Stimulated activated naive CD8-positive, alpha-beta T cell treated with anti-CD3 and anti-CD28 coated beads, Interleukin-15, Interleukin-2, amounts not matched to agents 100 ng/mL and 50 ng/mL, for 24 hours (primary cell): ENCODE measurements at regions not wholly inside any gene's neighbourhood (a gene's known extent, or its start where the extent isn't known, plus 50 kb on each side); places are given as distances from the start of the nearest gene placed in this dataset.
"Not testable (repeated sequence)": the region's sequence is repeated elsewhere in the genome, so short reads cannot be mapped to it uniquely, and the experiment has no call there.

ENCODE experiments used
- H3K27ac Mint-ChIP-seq: one replicate; pipeline ENCODE4 v1.8.0; 2021; ENCODE audit warnings: mild to moderate bottlenecking, mixed read lengths
- H3K27me3 Mint-ChIP-seq: one replicate; pipeline ENCODE4 v1.8.0; 2021; ENCODE audit warnings: mixed read lengths
- H3K36me3 Mint-ChIP-seq: one replicate; pipeline ENCODE4 v1.8.0; 2021; ENCODE audit warnings: low read depth, mixed read lengths
- H3K4me1 Mint-ChIP-seq: one replicate; pipeline ENCODE4 v1.8.0; 2021; ENCODE audit warnings: low read depth, mixed read lengths
- H3K4me3 Mint-ChIP-seq: one replicate; pipeline ENCODE4 v1.8.0; 2021; ENCODE audit warnings: mild to moderate bottlenecking, mixed read lengths
- H3K9me3 Mint-ChIP-seq: one replicate; pipeline ENCODE4 v1.8.0; 2021; ENCODE audit warnings: mixed read lengths

- no peak overlapping the region for H3K4me3 Mint-ChIP-seq
- no peaks in the 10 kb centered on the region for H3K36me3 Mint-ChIP-seq
- H3K4me1 Mint-ChIP-seq: no peaks in the 10 kb centered on the region
- no peaks in the 10 kb centered on the region for H3K27me3 Mint-ChIP-seq
- H3K9me3 Mint-ChIP-seq: no peaks in the 10 kb centered on the region
- no peak overlapping the region for H3K27ac Mint-ChIP-seq
These were observed 539.3 kb downstream of the NR2F2 start for GRCh38 chr15:96869790-96870189.

- Mint-ChIP-seq H3K27me3 (no peaks in the 10 kb centered on the region), H3K4me1 (no peaks in the 10 kb centered on the region), H3K9me3 (no peaks in the 10 kb centered on the region), H3K36me3 (no peaks in the 10 kb centered on the region), H3K27ac (no peak overlapping the region), H3K4me3 (no peak overlapping the region)
These were observed 540.1 kb downstream of the NR2F2 start for GRCh38 chr15:96870580-96870979.

GRCh38 chr15:96877442-96877841 is 546.9 kb downstream of the NR2F2 start:
- not testable (repeated sequence) for H3K9me3 Mint-ChIP-seq, H3K4me1 Mint-ChIP-seq, H3K27me3 Mint-ChIP-seq, H3K4me3 Mint-ChIP-seq, H3K36me3 Mint-ChIP-seq, H3K27ac Mint-ChIP-seq

- H3K27ac Mint-ChIP-seq: no peak overlapping the region
- no peak overlapping the region for H3K4me3 Mint-ChIP-seq
- H3K27me3 Mint-ChIP-seq: no peaks in the 10 kb centered on the region
- no peaks in the 10 kb centered on the region for H3K4me1 Mint-ChIP-seq
- H3K36me3 Mint-ChIP-seq: no peaks in the 10 kb centered on the region
- no peaks in the 10 kb centered on the region for H3K9me3 Mint-ChIP-seq
These were observed 547.6 kb downstream of the NR2F2 start for GRCh38 chr15:96878129-96878528.

- Mint-ChIP-seq H3K9me3 (peaks cover 6% of the 10 kb centered on the region), H3K4me1 (no peaks in the 10 kb centered on the region), H3K36me3 (no peaks in the 10 kb centered on the region), H3K4me3 (no peak overlapping the region), H3K27me3 (no peaks in the 10 kb centered on the region), H3K27ac (no peak overlapping the region)
These were observed 551.7 kb downstream of the NR2F2 start for GRCh38 chr15:96882121-96882772.

- Mint-ChIP-seq H3K9me3 (peaks cover 6% of the 10 kb centered on the region), H3K27me3 (no peaks in the 10 kb centered on the region), H3K4me1 (peaks cover 7% of the 10 kb centered on the region), H3K36me3 (no peaks in the 10 kb centered on the region), H3K4me3 (no peak overlapping the region), H3K27ac (no peak overlapping the region)
These were observed 557.2 kb downstream of the NR2F2 start for GRCh38 chr15:96887730-96888129.

GRCh38 chr15:96888764-96889163 is 558.3 kb downstream of the NR2F2 start:
- H3K27me3 Mint-ChIP-seq: no peaks in the 10 kb centered on the region
- H3K27ac Mint-ChIP-seq: no peak overlapping the region
- H3K4me1 Mint-ChIP-seq: peaks cover 7% of the 10 kb centered on the region
- H3K9me3 Mint-ChIP-seq: peaks cover 6% of the 10 kb centered on the region
- no peaks in the 10 kb centered on the region for H3K36me3 Mint-ChIP-seq
- no peak overlapping the region for H3K4me3 Mint-ChIP-seq

GRCh38 chr15:96889734-96890480 is 559.4 kb downstream of the NR2F2 start:
- peaks cover 7% of the 10 kb centered on the region for H3K4me1 Mint-ChIP-seq
- no peaks in the 10 kb centered on the region for H3K36me3 Mint-ChIP-seq
- H3K4me3 Mint-ChIP-seq: peak overlapping the region; percentile 72
- H3K27me3 Mint-ChIP-seq: no peaks in the 10 kb centered on the region
- H3K9me3 Mint-ChIP-seq: peaks cover 6% of the 10 kb centered on the region
- peak overlapping the region; percentile 26 for H3K27ac Mint-ChIP-seq

GRCh38 chr15:96891046-96891445 is 560.5 kb downstream of the NR2F2 start:
- H3K4me3 Mint-ChIP-seq: peak overlapping the region; percentile 11
- H3K9me3 Mint-ChIP-seq: peaks cover 6% of the 10 kb centered on the region
- H3K27me3 Mint-ChIP-seq: peaks cover 2% of the 10 kb centered on the region
- peaks cover 7% of the 10 kb centered on the region for H3K4me1 Mint-ChIP-seq
- H3K36me3 Mint-ChIP-seq: no peaks in the 10 kb centered on the region
- no peak overlapping the region for H3K27ac Mint-ChIP-seq

GRCh38 chr15:96893159-96893906 is 562.8 kb downstream of the NR2F2 start:
- peaks cover 4% of the 10 kb centered on the region for H3K27me3 Mint-ChIP-seq

GRCh38 chr15:96894659-96895058 is 564.2 kb downstream of the NR2F2 start:
- Mint-ChIP-seq H3K36me3 (no peaks in the 10 kb centered on the region), H3K4me3 (no peak overlapping the region), H3K4me1 (peaks cover 7% of the 10 kb centered on the region), H3K27ac (no peak overlapping the region), H3K9me3 (no peaks in the 10 kb centered on the region), H3K27me3 (peaks cover 4% of the 10 kb centered on the region)

More at GRCh38 chr15:96893159-96893906, 562.8 kb downstream of the NR2F2 start:
- Mint-ChIP-seq H3K4me1 (peaks cover 7% of the 10 kb centered on the region), H3K27ac (no peak overlapping the region), H3K9me3 (no peaks in the 10 kb centered on the region), H3K4me3 (no peak overlapping the region), H3K36me3 (no peaks in the 10 kb centered on the region)

- Mint-ChIP-seq H3K27ac (no peak overlapping the region), H3K36me3 (no peaks in the 10 kb centered on the region), H3K4me3 (no peak overlapping the region), H3K9me3 (peaks cover 7% of the 10 kb centered on the region), H3K4me1 (no peaks in the 10 kb centered on the region), H3K27me3 (peaks cover 4% of the 10 kb centered on the region)
These were observed 566.3 kb downstream of the NR2F2 start for GRCh38 chr15:96896766-96897165.

- Mint-ChIP-seq H3K9me3 (peaks cover 31% of the 10 kb centered on the region), H3K27ac (no peak overlapping the region), H3K36me3 (peaks cover 3% of the 10 kb centered on the region), H3K4me3 (no peak overlapping the region), H3K4me1 (no peaks in the 10 kb centered on the region), H3K27me3 (no peaks in the 10 kb centered on the region)
These were observed 583.6 kb downstream of the NR2F2 start for GRCh38 chr15:96914081-96914480.

GRCh38 chr15:96916750-96917149 is 586.2 kb downstream of the NR2F2 start:
- H3K27me3 Mint-ChIP-seq: no peaks in the 10 kb centered on the region
- no peaks in the 10 kb centered on the region for H3K4me1 Mint-ChIP-seq
- peaks cover 3% of the 10 kb centered on the region for H3K36me3 Mint-ChIP-seq
- peaks cover 37% of the 10 kb centered on the region for H3K9me3 Mint-ChIP-seq
- H3K4me3 Mint-ChIP-seq: no peak overlapping the region
- H3K27ac Mint-ChIP-seq: no peak overlapping the region

- H3K36me3 Mint-ChIP-seq: no peaks in the 10 kb centered on the region
- H3K27ac Mint-ChIP-seq: no peak overlapping the region
- no peaks in the 10 kb centered on the region for H3K27me3 Mint-ChIP-seq
- no peak overlapping the region for H3K4me3 Mint-ChIP-seq
- H3K4me1 Mint-ChIP-seq: no peaks in the 10 kb centered on the region
- peaks cover 7% of the 10 kb centered on the region for H3K9me3 Mint-ChIP-seq
These were observed 594.1 kb downstream of the NR2F2 start for GRCh38 chr15:96924570-96924969.
